ENCODE measurements at regions not wholly inside any gene's neighbourhood (a gene's known extent, or its start where the extent isn't known, plus 50 kb on each side); places are given as distances from the start of the nearest gene placed in this dataset.

DNA sequence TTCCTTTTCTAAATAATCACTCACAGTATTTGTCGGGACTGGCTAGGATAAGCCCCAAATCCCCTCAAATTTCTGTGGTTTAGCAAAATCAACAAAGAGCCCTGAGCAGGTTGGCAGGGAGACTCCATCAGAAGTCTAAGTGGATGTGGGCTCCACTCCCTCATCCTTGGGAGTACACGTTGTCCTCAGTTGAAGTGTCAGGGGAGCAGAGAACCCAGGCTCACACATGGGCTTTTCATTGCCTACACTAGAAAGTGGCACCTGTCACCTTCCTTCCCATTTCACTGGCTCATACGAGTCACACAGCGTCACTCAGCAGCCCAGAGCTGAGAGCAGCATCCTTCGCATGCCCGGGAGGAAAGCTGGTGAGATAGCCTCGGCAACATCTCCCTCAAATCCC, 421.3 kb upstream of the FZD8 start:
- no peak overlapping the region for H3K4me3 ChIP-seq (ENCODE audit: low read length in 2 of 2)
- no peak for DNase-seq (ENCODE audit: low spot score)
- no peak overlapping the region for H2BK5ac ChIP-seq (ENCODE audit: low read length)
- H3K18ac ChIP-seq (ENCODE audit: low read length), result no peak overlapping the region
- WGBS, 2 donors (ENCODE audit: extremely low coverage in 2 of 2, insufficient read length in 2 of 2, insufficient replicate concordance in 1 of 2), result no CpG with 5 or more reads among the region's 7 CpGs
- H3K27ac ChIP-seq (replicated peaks; ENCODE audit: low read length), result no peak overlapping the region
- no peak overlapping the region for H2AK5ac ChIP-seq (ENCODE audit: low read depth, low read length)
- no peak overlapping the region for H4K91ac ChIP-seq (ENCODE audit: low read depth, low read length, poor library complexity)
- H3K4ac ChIP-seq (ENCODE audit: low read length), result no peak overlapping the region
- no peak overlapping the region for H3K9ac ChIP-seq (ENCODE audit: low read depth, low read length, poor library complexity)
- no peaks in the 10 kb centered on the region for H3K36me3 ChIP-seq (replicated peaks in 1 of 2; ENCODE audit: control insufficient read depth in 2 of 2, insufficient read depth in 2 of 2, low read length in 2 of 2)
- H4K8ac ChIP-seq (ENCODE audit: low read depth, low read length), result no peak overlapping the region
- no peaks in the 10 kb centered on the region for H3K27me3 ChIP-seq (ENCODE audit: control insufficient read depth in 3 of 3, insufficient read depth in 3 of 3, low read depth in 1 of 3, low read length in 3 of 3)
- H2BK15ac ChIP-seq (ENCODE audit: low read length), result no peak overlapping the region
- H2BK120ac ChIP-seq (ENCODE audit: low read depth, low read length), result no peak overlapping the region
- H3K79me1 ChIP-seq (ENCODE audit: low read depth, low read length), result no peaks in the 10 kb centered on the region
- H3K4me2 ChIP-seq (ENCODE audit: insufficient read depth, low read length, poor library complexity, severe bottlenecking), result no peak overlapping the region
- no peak overlapping the region for H2BK12ac ChIP-seq (ENCODE audit: low read length)
- no peak overlapping the region for H2AFZ ChIP-seq (ENCODE audit: low read length)
- H3K23ac ChIP-seq (ENCODE audit: low read depth, low read length, poor library complexity), result no peak overlapping the region
- H3K9me3 ChIP-seq (replicated peaks in 1 of 2; ENCODE audit: control insufficient read depth in 2 of 2, insufficient read depth in 1 of 2, low read depth in 1 of 2, low read length in 2 of 2), result peaks cover 0 to 13% of the 10 kb centered on the region in 2 donors
- no peak overlapping the region for H3K14ac ChIP-seq (ENCODE audit: low read length)
- no peaks in the 10 kb centered on the region for H3K4me1 ChIP-seq (ENCODE audit: control insufficient read depth in 2 of 2, insufficient read depth in 1 of 2, low read depth in 1 of 2, low read length in 2 of 2)

DNA sequence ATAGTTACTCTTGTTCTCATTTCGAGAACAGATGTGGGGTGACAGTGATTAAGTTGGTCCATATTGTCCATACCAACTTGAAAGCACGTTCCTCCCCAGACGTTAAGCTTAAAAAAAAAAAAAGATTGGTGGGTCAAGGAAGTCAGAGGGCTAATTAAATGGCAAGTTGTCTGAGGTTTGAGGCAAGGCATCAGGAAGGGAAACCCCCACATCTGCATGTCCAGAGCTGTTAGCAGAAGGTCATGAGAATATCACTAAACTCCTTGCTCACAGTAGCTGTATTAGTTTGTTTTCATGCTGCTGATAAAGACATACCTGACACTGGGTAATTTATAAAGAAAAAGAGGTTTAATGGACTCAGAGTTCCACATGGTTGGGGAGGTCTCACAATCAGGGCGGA, 415.6 kb upstream of the FZD8 start:
- Histone ChIP-seq H3K9me3 (replicated peaks in 1 of 2; ENCODE audit: control insufficient read depth in 2 of 2, insufficient read depth in 1 of 2, low read depth in 1 of 2, low read length in 2 of 2) (peaks cover 0 to 2% of the 10 kb centered on the region in 2 donors), H2BK12ac (ENCODE audit: low read length) (no peak overlapping the region), H3K4ac (ENCODE audit: low read length) (no peak overlapping the region), H3K79me1 (ENCODE audit: low read depth, low read length) (no peaks in the 10 kb centered on the region), H3K4me1 (ENCODE audit: control insufficient read depth in 2 of 2, insufficient read depth in 1 of 2, low read depth in 1 of 2, low read length in 2 of 2) (no peaks in the 10 kb centered on the region), H2AFZ (ENCODE audit: low read length) (no peak overlapping the region), H3K36me3 (replicated peaks in 1 of 2; ENCODE audit: control insufficient read depth in 2 of 2, insufficient read depth in 2 of 2, low read length in 2 of 2) (no peaks in the 10 kb centered on the region), H2AK5ac (ENCODE audit: low read depth, low read length) (no peak overlapping the region), H3K27ac (replicated peaks; ENCODE audit: low read length) (no peak overlapping the region), H2BK120ac (ENCODE audit: low read depth, low read length) (no peak overlapping the region), H3K27me3 (ENCODE audit: control insufficient read depth in 3 of 3, insufficient read depth in 3 of 3, low read depth in 1 of 3, low read length in 3 of 3) (no peaks in the 10 kb centered on the region), H4K8ac (ENCODE audit: low read depth, low read length) (no peak overlapping the region), H3K9ac (ENCODE audit: low read depth, low read length, poor library complexity) (no peak overlapping the region), H2BK5ac (ENCODE audit: low read length) (no peak overlapping the region), H3K18ac (ENCODE audit: low read length) (no peak overlapping the region), H3K4me2 (ENCODE audit: insufficient read depth, low read length, poor library complexity, severe bottlenecking) (no peak overlapping the region), H2BK15ac (ENCODE audit: low read length) (no peak overlapping the region), H3K4me3 (ENCODE audit: low read length in 2 of 2) (no peak overlapping the region), H3K14ac (ENCODE audit: low read length) (no peak overlapping the region), H4K91ac (ENCODE audit: low read depth, low read length, poor library complexity) (no peak overlapping the region), H3K23ac (ENCODE audit: low read depth, low read length, poor library complexity) (no peak overlapping the region)
- no peak for DNase-seq (ENCODE audit: low spot score)
- no CpG with 5 or more reads among the region's 4 CpGs for WGBS, 2 donors (ENCODE audit: extremely low coverage in 2 of 2, insufficient read length in 2 of 2, insufficient replicate concordance in 1 of 2)

DNA sequence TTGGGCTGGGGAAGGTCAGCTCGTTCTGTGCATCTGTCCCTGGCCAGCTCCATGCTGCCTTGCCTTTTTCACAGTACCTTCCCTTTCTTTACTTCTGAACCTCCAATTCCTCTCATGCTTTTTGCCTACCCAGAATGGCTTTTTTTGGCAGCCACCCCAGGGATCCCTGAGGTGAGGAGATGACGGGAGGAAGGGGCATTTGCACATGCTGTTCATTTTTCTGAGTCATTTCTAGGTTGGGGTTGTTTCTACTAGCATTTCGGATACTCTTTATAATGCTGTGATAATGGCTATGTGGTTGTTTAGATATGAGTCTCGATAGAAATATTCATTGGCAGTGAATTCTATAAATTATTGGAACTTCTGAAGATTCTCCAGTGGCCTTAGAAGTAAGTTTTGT, 415.1 kb upstream of the FZD8 start:
- Histone ChIP-seq H3K27ac (replicated peaks; ENCODE audit: low read length) (no peak overlapping the region), H2BK15ac (ENCODE audit: low read length) (no peak overlapping the region), H3K4me2 (ENCODE audit: insufficient read depth, low read length, poor library complexity, severe bottlenecking) (no peak overlapping the region), H2BK120ac (ENCODE audit: low read depth, low read length) (no peak overlapping the region), H3K4me1 (ENCODE audit: control insufficient read depth in 2 of 2, insufficient read depth in 1 of 2, low read depth in 1 of 2, low read length in 2 of 2) (no peaks in the 10 kb centered on the region), H2BK5ac (ENCODE audit: low read length) (no peak overlapping the region), H3K14ac (ENCODE audit: low read length) (no peak overlapping the region), H2AFZ (ENCODE audit: low read length) (no peak overlapping the region), H2BK12ac (ENCODE audit: low read length) (no peak overlapping the region), H2AK5ac (ENCODE audit: low read depth, low read length) (no peak overlapping the region), H3K4me3 (ENCODE audit: low read length in 2 of 2) (no peak overlapping the region), H3K4ac (ENCODE audit: low read length) (no peak overlapping the region), H3K23ac (ENCODE audit: low read depth, low read length, poor library complexity) (no peak overlapping the region), H4K91ac (ENCODE audit: low read depth, low read length, poor library complexity) (no peak overlapping the region), H3K36me3 (replicated peaks in 1 of 2; ENCODE audit: control insufficient read depth in 2 of 2, insufficient read depth in 2 of 2, low read length in 2 of 2) (no peaks in the 10 kb centered on the region), H3K27me3 (ENCODE audit: control insufficient read depth in 3 of 3, insufficient read depth in 3 of 3, low read depth in 1 of 3, low read length in 3 of 3) (no peaks in the 10 kb centered on the region), H3K18ac (ENCODE audit: low read length) (no peak overlapping the region), H3K9me3 (replicated peaks in 1 of 2; ENCODE audit: control insufficient read depth in 2 of 2, insufficient read depth in 1 of 2, low read depth in 1 of 2, low read length in 2 of 2) (peaks cover 0 to 2% of the 10 kb centered on the region in 2 donors), H3K9ac (ENCODE audit: low read depth, low read length, poor library complexity) (no peak overlapping the region), H3K79me1 (ENCODE audit: low read depth, low read length) (no peaks in the 10 kb centered on the region), H4K8ac (ENCODE audit: low read depth, low read length) (no peak overlapping the region)
- WGBS, 2 donors (ENCODE audit: extremely low coverage in 2 of 2, insufficient read length in 2 of 2, insufficient replicate concordance in 1 of 2), result no CpG with 5 or more reads among the region's 4 CpGs
- no peak for DNase-seq (ENCODE audit: low spot score)

DNA sequence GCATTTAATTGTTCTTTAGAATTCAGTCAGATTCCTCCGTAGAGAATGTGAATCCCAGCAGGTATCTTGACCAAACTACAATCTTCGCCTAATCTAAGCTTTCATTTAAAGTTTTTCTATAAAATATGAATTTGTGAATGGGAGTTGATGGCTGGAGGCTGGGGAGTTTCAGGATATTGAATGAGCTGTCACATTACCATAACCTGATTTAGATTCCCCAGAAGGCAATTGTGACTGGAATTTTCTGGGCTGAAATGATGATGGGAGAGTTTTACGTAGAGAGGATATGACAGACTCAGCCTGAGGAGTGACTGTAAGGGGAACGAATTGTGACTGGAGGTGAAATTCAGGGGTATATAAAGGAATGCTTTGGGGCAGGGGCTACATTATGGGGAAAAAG, 411.7 kb upstream of the FZD8 start:
- H4K91ac ChIP-seq (ENCODE audit: low read depth, low read length, poor library complexity), result no peak overlapping the region
- DNase-seq (ENCODE audit: low spot score), result no peak
- no peak overlapping the region for H3K18ac ChIP-seq (ENCODE audit: low read length)
- no peak overlapping the region for H2BK5ac ChIP-seq (ENCODE audit: low read length)
- H3K9ac ChIP-seq (ENCODE audit: low read depth, low read length, poor library complexity), result no peak overlapping the region
- no peak overlapping the region for H3K23ac ChIP-seq (ENCODE audit: low read depth, low read length, poor library complexity)
- H3K4me2 ChIP-seq (ENCODE audit: insufficient read depth, low read length, poor library complexity, severe bottlenecking), result no peak overlapping the region
- no peaks in the 10 kb centered on the region for H3K79me1 ChIP-seq (ENCODE audit: low read depth, low read length)
- no peak overlapping the region for H3K27ac ChIP-seq (replicated peaks; ENCODE audit: low read length)
- no CpG with 5 or more reads among the region's 4 CpGs for WGBS, 2 donors (ENCODE audit: extremely low coverage in 2 of 2, insufficient read length in 2 of 2, insufficient replicate concordance in 1 of 2)
- H2AK5ac ChIP-seq (ENCODE audit: low read depth, low read length), result no peak overlapping the region
- no peaks in the 10 kb centered on the region for H3K4me1 ChIP-seq (ENCODE audit: control insufficient read depth in 2 of 2, insufficient read depth in 1 of 2, low read depth in 1 of 2, low read length in 2 of 2)
- H3K14ac ChIP-seq (ENCODE audit: low read length), result no peak overlapping the region
- no peak overlapping the region for H2BK120ac ChIP-seq (ENCODE audit: low read depth, low read length)
- no peak overlapping the region for H3K4me3 ChIP-seq (ENCODE audit: low read length in 2 of 2)
- H3K4ac ChIP-seq (ENCODE audit: low read length), result no peak overlapping the region
- H2BK15ac ChIP-seq (ENCODE audit: low read length), result no peak overlapping the region
- no peak overlapping the region for H2AFZ ChIP-seq (ENCODE audit: low read length)
- no peak overlapping the region for H4K8ac ChIP-seq (ENCODE audit: low read depth, low read length)
- no peaks in the 10 kb centered on the region for H3K36me3 ChIP-seq (replicated peaks in 1 of 2; ENCODE audit: control insufficient read depth in 2 of 2, insufficient read depth in 2 of 2, low read length in 2 of 2)
- no peaks in the 10 kb centered on the region for H3K27me3 ChIP-seq (ENCODE audit: control insufficient read depth in 3 of 3, insufficient read depth in 3 of 3, low read depth in 1 of 3, low read length in 3 of 3)
- peaks cover 0 to 2% of the 10 kb centered on the region in 2 donors for H3K9me3 ChIP-seq (replicated peaks in 1 of 2; ENCODE audit: control insufficient read depth in 2 of 2, insufficient read depth in 1 of 2, low read depth in 1 of 2, low read length in 2 of 2)
- H2BK12ac ChIP-seq (ENCODE audit: low read length), result no peak overlapping the region

Data from neuronal stem cell (in vitro differentiated cells).